Frontal cortex (tissue), 4 donors: ENCODE measurements at regions not wholly inside any gene's neighbourhood (a gene's known extent, or its start where the extent isn't known, plus 50 kb on each side); places are given as distances from the start of the nearest gene placed in this dataset. TPM values are rescaled to one million over a fixed set of nuclear protein-coding genes. Genes with fewer than 3 reads are reported as not detected.

Source experiments
- DNase-seq, 2 donors: peaks; one replicate each; pipeline ENCODE4 v3.0.0; 2012; ENCODE audit warnings: low spot score in 2 of 2
- FAIRE-seq: peaks from 2 replicates; lab custom pipeline; 2012; peaks lifted over from hg19 to GRCh38; lab: Jason Lieb, UNC
- small RNA-seq: library from RNA; depleted of rRNA; stranded (forward); fragments of <200 nt; gene quantifications from one replicate; pipeline ENCODE3, GENCODE V24; 2014
- donor health status: control.
- donor health status: control.
- donor health status: control.

- DNase-seq (no peak), FAIRE-seq (no peak)
Observed at GRCh38 chr15:70152070-70152480, 54.4 kb upstream of the TLE3 start.

DNA sequence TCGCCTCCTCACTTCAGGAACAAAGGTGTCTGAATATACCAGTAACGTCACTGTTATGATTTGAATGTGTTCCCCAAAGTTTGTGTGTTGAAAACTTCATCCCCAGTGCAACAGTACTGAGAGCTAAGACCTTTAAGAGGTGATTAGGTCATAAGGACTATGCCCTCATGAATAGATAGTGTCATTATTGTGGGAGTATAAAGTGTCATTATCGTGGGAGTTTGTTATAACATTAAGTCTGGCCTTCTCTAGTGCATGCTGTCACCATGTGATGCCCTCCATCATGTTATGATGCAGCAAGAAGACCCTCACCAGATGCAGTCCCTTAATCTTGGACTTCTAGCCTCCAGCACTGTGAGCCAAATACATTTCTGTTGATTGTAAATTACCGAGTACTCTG is 53.7 kb upstream of the TLE3 start:
- DNase-seq (no peak), FAIRE-seq (no peak)

DNA sequence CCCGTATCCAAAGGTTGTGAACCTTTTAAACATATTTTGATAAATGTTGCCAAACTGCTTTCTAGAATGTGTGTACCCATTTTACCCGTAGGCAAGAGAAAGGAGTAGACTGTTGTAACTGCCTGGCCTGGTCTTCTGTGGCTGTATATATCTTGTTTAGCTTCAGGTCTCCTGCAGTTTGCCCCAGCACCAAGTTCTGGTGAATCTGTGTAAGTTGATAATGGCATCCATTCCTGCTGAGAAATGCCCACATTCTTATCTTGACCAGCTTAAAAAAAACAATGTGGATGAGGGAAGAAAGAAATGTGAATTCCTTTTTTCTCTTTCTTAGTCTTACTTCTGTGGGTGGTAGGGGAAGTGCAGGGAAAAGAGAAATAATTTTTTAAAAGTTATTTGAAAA is 53.3 kb upstream of the TLE3 start:
- DNase-seq (no peak), FAIRE-seq (no peak)

DNA sequence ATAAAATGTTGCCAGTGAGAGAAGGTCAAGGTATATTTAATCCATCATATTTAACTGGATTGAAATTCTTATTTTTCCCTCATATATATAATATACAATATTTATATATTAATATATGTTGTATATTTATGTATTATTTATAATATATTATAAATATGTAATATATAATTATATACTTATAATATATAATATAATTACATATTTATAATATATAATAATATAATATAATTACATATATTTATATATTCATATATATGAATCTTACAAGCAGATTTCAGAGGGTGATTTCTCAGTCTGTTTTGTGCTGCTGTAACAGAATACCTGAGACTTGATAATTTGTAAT is 52.7 kb upstream of the TLE3 start:
- FAIRE-seq (peak; percentile 76), DNase-seq (no peak)

DNA sequence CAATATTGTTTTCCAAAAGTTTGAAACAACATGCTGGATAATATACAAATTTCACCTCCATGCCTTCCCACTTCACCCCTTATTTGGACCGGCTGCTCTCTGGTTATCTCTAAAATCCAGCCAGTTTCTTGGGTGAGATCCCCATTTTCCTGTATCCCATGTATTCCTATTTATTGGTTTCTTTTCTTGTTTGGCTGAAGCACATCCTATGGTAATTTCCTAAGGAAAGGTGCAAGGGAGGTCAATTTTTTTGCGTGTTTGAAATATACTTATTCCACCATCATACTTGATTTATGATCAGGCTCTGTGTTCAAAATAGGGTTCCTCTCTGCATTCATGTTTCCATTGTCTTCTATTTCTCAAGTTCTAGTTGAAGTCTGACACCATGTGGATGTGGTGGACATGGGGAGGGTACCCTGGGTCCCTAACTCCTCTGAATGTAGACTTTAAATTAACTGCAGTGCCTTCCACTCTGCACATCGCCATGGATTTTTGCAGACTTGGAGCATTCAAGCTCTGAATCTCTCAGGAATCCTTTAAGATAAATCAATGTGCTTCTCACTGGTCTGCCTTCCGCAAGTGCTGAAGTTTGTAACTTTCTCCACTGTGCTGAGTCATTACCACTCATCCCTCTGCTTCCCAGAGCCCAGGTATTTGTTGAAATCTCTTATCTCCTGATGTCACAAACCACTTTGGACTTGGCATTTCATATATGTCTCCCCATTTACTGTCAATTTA is 52.1 kb upstream of the TLE3 start:
- DNase-seq: no peak
- FAIRE-seq: no peak

- FAIRE-seq: no peak
- DNase-seq: no peak
Observed at GRCh38 chr15:70147778-70148177, 50.1 kb upstream of the TLE3 start.

Small RNA genes lying in the stretch of these regions (small RNA-seq; reads per million reads assigned to genes)
- gene RNU6-745P: not detected
